GM11168 (cell line): ENCODE measurements at regions not wholly inside any gene's neighbourhood (a gene's known extent, or its start where the extent isn't known, plus 50 kb on each side); places are given as distances from the start of the nearest gene placed in this dataset.
"Not testable (repeated sequence)": the region's sequence is repeated elsewhere in the genome, so short reads cannot be mapped to it uniquely, and the experiment has no call there.

ENCODE experiments used
- in situ Hi-C: fragments of 300-500 bp; cut with MboI; formaldehyde crosslinking; loops from one replicate; pipeline ENCODE4 v1.12.0; 2022; ENCODE audit warnings: low sequenced_read_pairs; ENCODE audit not compliant: unreplicated experiment

DNA sequence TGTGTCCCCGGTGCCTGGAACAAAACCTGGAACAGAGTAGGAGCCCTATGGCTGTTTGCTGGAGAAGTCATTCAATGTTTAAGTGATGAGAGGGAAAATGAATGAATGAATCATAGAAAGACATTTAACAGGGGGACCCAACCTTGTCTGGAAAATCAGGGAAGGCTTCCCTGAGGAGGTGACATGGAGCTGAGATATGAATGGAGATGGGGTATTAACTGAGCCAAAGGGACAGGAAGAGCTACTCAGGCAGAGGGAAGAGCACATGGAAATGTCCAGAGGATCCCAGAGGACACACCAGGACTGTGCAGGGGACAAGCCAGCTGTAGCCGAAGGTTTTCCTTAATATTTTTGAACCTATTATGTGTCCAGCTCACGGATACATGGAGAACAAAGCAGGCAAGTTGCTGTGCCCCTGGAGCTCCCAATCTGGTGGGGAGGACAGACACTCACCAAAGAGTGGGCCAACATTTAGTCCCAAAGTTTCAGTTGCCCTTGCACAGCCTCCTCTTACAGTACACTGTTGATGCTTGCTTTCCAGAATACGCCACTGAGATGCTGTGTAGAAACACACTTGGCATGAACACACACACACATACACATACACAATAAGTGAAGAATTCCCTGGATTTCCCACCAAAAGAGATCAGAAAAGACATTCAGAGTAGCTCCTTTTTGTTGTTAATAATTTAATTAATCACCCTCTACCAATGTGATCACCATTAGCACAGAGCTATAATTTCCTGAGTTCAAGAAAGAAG is 77.0 kb upstream of the PTPN1 start:
- in situ Hi-C loops: no loop called here

DNA sequence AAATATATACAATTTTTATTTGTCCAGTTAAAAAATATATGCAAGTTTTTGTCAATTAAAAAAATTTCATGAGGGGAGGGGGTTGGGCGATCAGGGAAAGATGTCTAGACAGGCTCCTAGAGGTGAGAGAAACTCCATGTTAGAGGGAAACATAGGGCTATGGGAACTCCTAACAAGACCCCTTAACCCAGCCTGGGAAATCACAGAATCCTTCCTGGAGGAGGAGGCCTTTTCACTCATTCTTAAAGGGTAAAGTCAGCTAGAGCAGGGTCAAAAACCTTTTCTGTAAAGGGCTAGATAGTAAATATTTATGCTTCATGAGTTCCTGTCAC is 75.9 kb upstream of the PTPN1 start:
- in situ Hi-C loops: no loop called here

- in situ Hi-C loops: no loop called here
Measured at GRCh38 chr20:50434653-50435396, 75.4 kb upstream of the PTPN1 start.

- in situ Hi-C loops: no loop called here
Measured at GRCh38 chr20:50435397-50436051, 74.7 kb upstream of the PTPN1 start.

DNA sequence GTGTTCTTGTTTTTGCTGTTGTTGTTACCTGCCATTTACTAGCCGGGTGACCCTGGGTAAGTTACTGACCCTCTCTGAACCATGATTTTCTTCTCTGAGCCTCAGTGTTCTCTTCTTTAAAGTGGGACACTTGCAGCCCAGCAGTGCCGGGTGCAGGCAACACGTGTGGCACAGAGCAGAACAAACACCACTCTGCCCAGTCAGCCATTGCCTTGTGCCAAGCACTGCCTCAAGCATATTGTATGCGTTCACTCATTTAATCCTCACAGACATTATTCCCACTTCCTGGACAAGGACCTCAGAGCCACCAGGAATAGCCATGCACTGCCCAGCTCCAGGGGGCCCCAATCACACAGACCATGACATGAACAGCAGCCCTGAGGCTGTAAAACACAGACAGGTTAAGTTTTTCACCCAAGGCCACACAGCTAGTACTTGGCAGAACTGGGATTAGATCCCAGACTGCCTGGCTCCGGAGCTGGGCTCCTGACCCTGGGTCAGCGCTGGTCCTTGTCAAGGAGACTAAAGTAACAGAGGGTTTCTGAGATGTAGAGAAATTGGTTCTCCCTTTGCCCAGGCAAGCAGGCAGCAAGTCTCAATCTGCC is 74.0 kb upstream of the PTPN1 start:
- in situ Hi-C loops: no loop called here

GRCh38 chr20:50436696-50437095 is 73.5 kb upstream of the PTPN1 start:
- in situ Hi-C loops: no loop called here

- in situ Hi-C loops: no loop called here
Measured at GRCh38 chr20:50438986-50439407, 71.2 kb upstream of the PTPN1 start.

DNA sequence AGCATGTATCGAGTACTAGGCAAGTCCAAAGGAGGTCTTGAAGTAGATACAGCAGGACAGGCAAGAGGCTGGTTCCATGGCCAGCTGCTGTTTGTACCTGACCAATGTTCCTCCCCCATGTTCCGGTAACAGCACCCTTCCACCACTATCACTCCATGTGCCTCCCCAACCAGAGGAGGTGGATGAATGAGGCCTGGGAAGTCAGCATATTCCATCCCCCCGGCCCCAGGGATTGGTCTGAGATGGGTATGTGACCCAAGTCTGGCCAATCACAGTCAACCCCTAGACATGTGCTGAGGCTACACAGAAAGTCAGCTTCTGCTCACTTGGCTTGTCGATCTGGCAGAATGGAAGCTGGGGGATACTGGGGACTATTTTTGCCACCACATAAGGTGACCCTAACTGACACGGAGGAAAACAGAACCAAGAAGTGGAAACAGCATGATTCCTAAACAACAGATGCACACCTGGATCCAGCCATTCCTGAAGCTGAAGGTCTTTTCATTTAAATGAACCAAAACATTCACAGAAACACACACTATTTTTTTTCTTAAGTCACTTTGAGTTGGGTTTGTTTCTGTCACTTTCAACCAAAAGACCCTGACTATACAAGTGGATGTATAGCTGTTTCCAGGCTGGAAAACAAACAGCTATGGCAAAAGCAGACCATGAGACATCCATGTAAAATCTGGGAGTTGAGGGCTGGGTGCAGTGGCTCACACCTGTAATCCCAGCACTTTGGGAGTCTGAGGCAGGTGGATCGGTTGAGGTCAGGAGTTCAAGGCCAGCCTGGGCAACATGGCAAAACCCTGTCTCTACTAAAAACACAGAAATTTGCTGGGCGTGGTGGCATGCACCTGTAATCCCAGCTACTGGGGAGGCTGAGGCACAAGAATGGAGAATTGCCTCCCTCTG is 70.4 kb upstream of the PTPN1 start:
- in situ Hi-C loops: no loop called here

- in situ Hi-C loops: no loop called here
Measured at GRCh38 chr20:50442512-50442911, 67.7 kb upstream of the PTPN1 start.

GRCh38 chr20:50445354-50446151 is 64.6 kb upstream of the PTPN1 start:
- in situ Hi-C loops: no loop called here

DNA sequence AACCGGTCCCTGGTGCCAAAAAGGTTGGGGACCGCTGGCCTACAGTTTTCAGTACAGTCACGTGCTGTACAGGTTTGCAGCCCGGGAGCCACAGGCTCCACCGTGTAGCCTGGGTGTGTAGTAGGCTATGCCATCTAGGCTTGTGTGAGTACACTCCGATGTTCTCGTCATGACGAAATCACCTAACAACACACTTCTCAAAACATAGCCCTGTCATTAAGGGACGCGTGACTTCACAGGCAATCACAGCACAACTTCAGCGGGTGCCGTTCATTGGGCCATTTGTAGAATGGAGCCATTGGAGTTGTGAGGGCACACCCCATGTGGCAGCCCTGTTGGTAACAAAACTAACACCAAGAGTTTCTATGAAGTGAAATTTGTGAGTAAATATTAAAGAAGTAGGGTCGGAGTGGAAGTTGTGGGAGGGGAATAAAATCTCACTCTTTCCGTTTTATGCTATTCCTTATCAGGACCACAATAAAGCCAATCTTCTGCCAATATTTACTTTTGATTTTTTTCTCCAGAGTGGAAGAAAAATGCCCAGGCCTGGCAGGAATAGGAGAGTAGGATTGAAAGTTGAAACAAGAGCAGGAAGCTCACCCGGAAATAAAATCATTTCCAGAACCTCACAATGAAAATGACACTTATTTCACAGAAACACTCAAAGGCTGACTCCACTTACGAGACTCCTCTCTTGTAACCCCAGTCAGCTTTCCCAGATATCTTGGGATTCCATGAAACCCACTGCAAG is 63.7 kb upstream of the PTPN1 start:
- in situ Hi-C loops: no loop called here

- in situ Hi-C loops: no loop called here
Measured at GRCh38 chr20:50447102-50447804, 62.9 kb upstream of the PTPN1 start.

DNA sequence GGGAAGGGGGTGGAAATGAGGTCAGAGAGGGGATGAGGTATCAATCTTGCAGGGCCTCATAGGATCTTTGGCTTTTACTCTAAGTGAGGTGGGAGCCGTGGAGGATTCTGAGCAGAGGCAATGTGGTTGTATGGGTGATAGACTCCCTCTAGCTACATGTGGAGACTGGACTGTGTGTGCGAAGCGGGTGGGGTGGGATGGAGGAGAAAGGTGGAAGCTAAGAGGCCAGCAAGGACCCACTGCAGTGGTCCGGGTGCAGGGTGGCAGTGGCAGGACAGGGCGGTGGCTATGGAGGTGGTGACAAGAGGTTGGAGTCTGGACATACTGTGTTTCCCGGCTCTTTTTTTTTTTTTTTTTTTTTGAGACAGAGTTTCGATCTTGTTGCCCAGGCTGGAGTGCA is 62.4 kb upstream of the PTPN1 start:
- in situ Hi-C loops: no loop called here

DNA sequence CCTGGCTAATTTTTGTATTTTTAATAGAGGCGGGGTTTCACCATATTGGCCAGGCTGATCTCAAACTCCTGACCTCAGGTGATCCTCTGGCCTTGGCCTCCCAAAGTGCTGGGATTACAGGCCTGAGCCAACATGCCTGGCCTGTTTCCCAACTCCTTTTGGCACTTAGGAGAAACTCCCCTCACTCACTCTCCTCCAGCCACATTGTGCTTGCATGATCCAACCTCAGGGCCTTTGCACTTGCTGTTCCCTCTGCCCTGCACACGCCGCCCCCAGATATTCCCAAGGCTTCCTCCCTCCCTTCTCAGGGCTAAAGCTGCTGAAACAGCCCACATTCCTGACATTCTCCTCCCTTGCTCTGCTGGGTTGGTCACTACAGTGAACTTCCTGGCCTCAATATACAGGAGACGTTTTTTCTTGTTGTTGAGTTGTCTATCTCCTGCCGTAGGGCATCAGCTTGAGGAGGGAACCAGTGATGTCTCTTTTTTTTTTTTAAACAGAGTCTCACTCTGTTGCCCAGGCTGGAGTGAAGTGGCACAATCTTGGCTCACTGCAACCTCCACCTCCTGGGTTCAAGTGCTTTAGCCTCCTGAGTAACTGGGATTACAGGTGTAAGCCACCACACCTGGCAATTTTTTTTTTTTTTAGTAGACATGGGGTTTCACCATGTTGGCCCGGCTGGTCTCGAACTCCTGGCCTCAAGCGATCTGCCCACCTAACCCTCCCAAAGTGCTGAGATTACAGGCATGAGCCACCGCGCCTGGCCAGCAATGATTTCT is 61.4 kb upstream of the PTPN1 start:
- in situ Hi-C loops: not testable (repeated sequence)

DNA sequence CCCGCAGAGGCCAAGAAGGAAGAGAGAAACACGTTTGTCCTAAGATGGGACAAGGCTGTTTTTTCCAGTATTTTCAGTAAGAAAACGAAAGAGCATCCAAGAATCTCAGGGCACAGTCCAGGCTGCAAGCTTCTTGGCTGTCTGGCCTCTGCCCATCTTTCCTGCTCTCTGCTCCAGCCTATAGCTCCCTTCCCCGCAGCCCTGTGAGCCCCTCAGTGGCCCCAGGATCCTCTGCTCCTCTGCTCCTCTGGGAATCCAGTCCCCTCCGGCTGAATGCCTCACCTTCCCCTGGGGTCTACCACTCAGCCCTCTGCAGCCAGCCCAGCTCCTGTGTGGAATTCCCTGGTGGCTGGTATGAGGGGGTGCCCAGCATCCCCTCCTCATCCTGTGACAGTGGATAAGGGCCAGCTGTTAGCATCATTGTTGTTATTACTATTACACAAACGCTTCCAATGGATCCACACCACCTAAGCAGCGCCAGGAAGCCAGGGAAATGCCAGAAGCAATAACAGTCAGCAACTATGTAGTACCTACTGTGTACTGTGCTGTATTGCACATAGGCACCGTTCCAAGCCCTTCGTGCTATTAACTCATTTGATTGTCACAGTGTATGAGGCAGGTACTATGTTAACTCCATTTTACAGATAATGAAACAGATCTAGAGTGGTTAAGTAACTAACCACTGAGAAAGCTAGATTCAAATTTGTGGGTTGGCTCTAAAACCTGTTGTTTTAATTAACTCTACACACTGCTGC is 60.3 kb upstream of the PTPN1 start:
- in situ Hi-C loops: no loop called here

DNA sequence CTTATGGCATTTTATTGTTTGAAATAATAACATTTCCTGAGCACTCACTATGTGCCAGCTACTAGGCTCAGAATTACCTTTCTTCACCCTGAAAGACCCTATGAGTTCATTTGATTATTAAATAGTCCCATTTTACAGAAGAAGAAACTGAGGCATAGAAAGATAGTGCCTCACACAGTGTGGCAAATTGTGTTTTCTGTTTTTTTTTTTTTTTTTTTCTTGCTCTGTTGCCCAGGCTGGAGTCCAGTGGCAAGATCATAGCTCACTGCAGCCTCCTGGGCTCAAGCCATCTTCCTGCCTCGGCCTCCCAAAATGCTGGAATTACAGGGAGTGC is 59.7 kb upstream of the PTPN1 start:
- in situ Hi-C loops: no loop called here
